Transverse colon (tissue), 3 donors: ENCODE measurements at regions not wholly inside any gene's neighbourhood (a gene's known extent, or its start where the extent isn't known, plus 50 kb on each side); places are given as distances from the start of the nearest gene placed in this dataset.

ENCODE experiments used
- CTCF ChIP-seq, 5 experiments: fragments of 200-600 bp in 3 of 5; fragments of 450-650 bp in 2 of 5; sonication (generic) in 3 of 5; IDR thresholded peaks; 1 replicate in 2 of 5; 2 replicates in 3 of 5; pipeline ENCODE4 v1.5.1; 2016 to 2017; ENCODE audit warnings: antibody characterized with exemption in 5 of 5, inconsistent platforms in 3 of 5, mild to moderate bottlenecking in 2 of 5, moderate library complexity in 1 of 5
- EP300 ChIP-seq: sonication (generic); formaldehyde crosslinking; IDR thresholded peaks from one replicate; pipeline ENCODE4 v1.6.1; 2017; ENCODE audit warnings: antibody characterized with exemption, low read depth

- no peak for TF ChIP-seq CTCF (IDR thresholded peaks at IDR 0.05)
- no peak for TF ChIP-seq EP300
These were observed 241.1 kb downstream of the GRXCR1 start for GRCh38 chr4:43133566-43133965.
